ENCODE measurements at regions not wholly inside any gene's neighbourhood (a gene's known extent, or its start where the extent isn't known, plus 50 kb on each side); places are given as distances from the start of the nearest gene placed in this dataset.

GRCh38 chr4:107194005-107194404 is 157.9 kb upstream of the DKK2 start:
- DNase-seq (ENCODE audit: low read depth): no peak
- TF ChIP-seq CTCF (conservative IDR thresholded peaks at IDR 0.05; ENCODE audit: low read depth, low read length): no peak
- H3K4me3 ChIP-seq (ENCODE audit: low read depth, low read length): no peak overlapping the region

DNA sequence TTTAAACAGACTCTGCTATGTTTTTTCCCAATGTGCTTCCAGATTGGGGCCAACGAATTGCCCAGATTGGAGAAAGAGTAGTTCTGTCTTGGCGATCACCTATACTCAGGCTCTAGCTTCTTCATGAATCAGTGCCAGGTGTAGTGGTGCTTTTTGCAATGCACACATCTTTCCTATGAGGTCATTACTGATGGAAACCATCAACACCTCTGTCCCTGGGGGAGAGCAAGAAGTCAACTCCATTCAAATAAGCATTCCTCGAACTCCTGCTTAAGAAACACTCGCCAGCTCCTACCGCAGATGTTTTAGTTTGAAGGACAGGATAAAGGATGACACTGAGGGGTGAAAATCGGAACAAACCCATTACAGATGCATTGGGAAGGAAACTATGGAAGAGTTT is 156.5 kb upstream of the DKK2 start:
- DNase-seq (ENCODE audit: low read depth): no peak
- no peak for TF ChIP-seq CTCF (conservative IDR thresholded peaks at IDR 0.05; ENCODE audit: low read depth, low read length)
- H3K4me3 ChIP-seq (ENCODE audit: low read depth, low read length): no peak overlapping the region

- TF ChIP-seq CTCF (conservative IDR thresholded peaks at IDR 0.05; ENCODE audit: low read depth, low read length): no peak
- DNase-seq (ENCODE audit: low read depth): peak; percentile 20
- H3K4me3 ChIP-seq (ENCODE audit: low read depth, low read length): no peak overlapping the region
Measured at GRCh38 chr4:107187091-107187490, 151.0 kb upstream of the DKK2 start.

DNA sequence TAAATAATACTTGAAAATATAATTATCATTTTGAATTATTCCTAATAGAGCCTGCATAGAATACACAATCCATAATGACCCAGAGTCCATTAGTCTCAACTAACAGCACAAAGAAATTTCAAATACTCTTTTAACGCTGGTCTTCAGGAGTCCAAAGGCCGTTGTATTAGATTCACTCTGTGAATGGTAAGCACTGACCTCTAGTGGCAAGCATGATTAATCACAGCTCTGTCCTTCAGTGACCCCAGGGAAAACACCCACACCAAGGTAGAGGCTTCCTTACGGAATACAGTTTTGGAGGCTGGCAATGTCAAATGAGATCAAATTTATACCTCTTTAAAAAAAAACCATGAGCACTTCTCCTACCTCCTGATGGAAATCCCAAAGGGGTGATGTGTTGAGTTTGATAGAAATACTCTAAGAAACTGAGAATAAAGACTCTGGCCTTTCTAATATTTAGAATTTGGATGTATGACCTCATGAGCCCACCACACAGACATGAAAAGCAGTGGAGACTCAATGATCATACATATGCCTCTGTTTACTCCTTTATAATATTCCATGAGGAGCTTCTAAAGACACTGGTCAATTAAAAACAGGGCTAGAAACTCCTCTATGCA is 147.2 kb upstream of the DKK2 start:
- peak; percentile 83 for TF ChIP-seq CTCF (conservative IDR thresholded peaks at IDR 0.05; ENCODE audit: low read depth, low read length)
- peak; percentile 85 for DNase-seq (ENCODE audit: low read depth)
- H3K4me3 ChIP-seq (ENCODE audit: low read depth, low read length): no peak overlapping the region

GRCh38 chr4:107182347-107182746 is 146.2 kb upstream of the DKK2 start:
- no peak for DNase-seq (ENCODE audit: low read depth)
- no peak for TF ChIP-seq CTCF (conservative IDR thresholded peaks at IDR 0.05; ENCODE audit: low read depth, low read length)
- H3K4me3 ChIP-seq (ENCODE audit: low read depth, low read length): no peak overlapping the region

DNA sequence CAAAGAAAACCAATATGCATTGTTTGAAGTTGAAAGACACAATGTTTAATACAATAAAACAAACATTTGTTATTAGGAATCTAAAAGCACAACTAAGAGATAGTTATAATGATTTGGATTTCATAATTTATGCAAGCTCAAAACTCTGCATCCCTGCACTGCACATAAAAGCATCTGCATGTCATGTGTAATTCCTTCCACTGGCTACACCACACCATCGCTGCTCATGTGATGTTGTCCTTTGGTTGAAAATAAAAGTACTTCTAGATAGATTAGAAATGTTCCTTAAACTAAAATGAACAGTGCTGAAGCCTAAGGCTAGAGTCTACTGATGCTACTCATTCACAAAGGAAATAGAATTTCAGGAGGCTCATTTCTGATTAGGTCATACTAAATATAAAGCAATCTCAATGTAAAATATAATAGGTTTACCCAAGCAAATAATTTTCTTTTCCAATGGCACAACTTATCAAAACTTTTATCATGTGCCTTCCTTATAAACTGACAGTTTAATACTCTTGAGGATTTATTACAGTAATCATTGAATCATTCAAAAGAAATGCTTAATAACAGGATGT is 130.8 kb upstream of the DKK2 start:
- TF ChIP-seq CTCF (conservative IDR thresholded peaks at IDR 0.05; ENCODE audit: low read depth, low read length): no peak
- no peak overlapping the region for H3K4me3 ChIP-seq (ENCODE audit: low read depth, low read length)
- no peak for DNase-seq (ENCODE audit: low read depth)

DNA sequence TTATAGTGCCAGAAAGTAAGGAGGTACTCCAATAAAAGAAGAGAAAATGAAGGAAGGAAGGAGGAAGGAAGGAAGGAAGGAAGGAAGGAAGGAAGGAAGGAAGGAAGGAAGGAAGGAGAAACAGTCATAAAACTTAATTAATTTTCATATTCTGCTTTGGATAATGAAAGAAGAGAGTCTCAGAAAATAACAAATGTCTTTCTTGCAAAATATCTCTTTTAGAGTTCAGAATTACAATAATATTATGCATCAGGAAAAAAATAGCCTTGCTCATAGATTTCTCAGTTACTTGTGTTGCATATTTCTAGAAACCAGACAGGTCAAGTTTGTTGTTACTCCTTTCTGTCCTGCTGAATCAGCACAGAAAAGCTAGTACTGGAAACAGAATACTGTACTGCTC is 130.1 kb upstream of the DKK2 start:
- H3K4me3 ChIP-seq (ENCODE audit: low read depth, low read length): no peak overlapping the region
- no peak for TF ChIP-seq CTCF (conservative IDR thresholded peaks at IDR 0.05; ENCODE audit: low read depth, low read length)
- DNase-seq (ENCODE audit: low read depth): peak; percentile 48

Data from choroid plexus epithelial cell (primary cell).